GM12865 (cell line): ENCODE measurements at regions not wholly inside any gene's neighbourhood (a gene's known extent, or its start where the extent isn't known, plus 50 kb on each side); places are given as distances from the start of the nearest gene placed in this dataset.

Experiments used
- DNase-seq: peaks from one replicate; pipeline ENCODE4 v3.0.0; 2010; ENCODE audit warnings: low read depth
- H3K4me3 ChIP-seq: 2 replicates; pipeline ENCODE4 v1.5.1; 2011; ENCODE audit warnings: mild to moderate bottlenecking, low read depth, low read length, control low read depth
- CTCF ChIP-seq: IDR thresholded peaks from 2 replicates; pipeline ENCODE4 v1.5.1; 2011; ENCODE audit warnings: low read length, control low read depth, low read depth, inconsistent platforms; ENCODE audit not compliant: insufficient read depth; ENCODE audit errors: missing control alignments

- TF ChIP-seq CTCF = no peak
- H3K4me3 ChIP-seq = no peak overlapping the region
- DNase-seq = no peak
Measured at GRCh38 chr3:83953417-83954089, 1005.2 kb upstream of the CADM2 start.

- no peak for TF ChIP-seq CTCF
- H3K4me3 ChIP-seq = no peak overlapping the region
- no peak for DNase-seq
Measured at GRCh38 chr3:83956431-83956830, 1002.4 kb upstream of the CADM2 start.

- TF ChIP-seq CTCF = no peak
- no peak overlapping the region; the same call in 1 of the 2 replicates for H3K4me3 ChIP-seq
- DNase-seq = peak; percentile 3
Measured at GRCh38 chr3:83968356-83968755, 990.4 kb upstream of the CADM2 start.

GRCh38 chr3:83971666-83972065, 987.1 kb upstream of the CADM2 start:
- TF ChIP-seq CTCF = no peak
- no peak for DNase-seq
- H3K4me3 ChIP-seq = no peak overlapping the region

GRCh38 chr3:84008623-84009022, 950.2 kb upstream of the CADM2 start:
- no peak for TF ChIP-seq CTCF
- DNase-seq = no peak
- no peak overlapping the region for H3K4me3 ChIP-seq

GRCh38 chr3:84023842-84024241, 934.9 kb upstream of the CADM2 start:
- no peak for DNase-seq
- TF ChIP-seq CTCF = no peak
- no peak overlapping the region for H3K4me3 ChIP-seq

GRCh38 chr3:84039099-84039498, 919.7 kb upstream of the CADM2 start:
- no peak overlapping the region for H3K4me3 ChIP-seq
- no peak for TF ChIP-seq CTCF
- no peak for DNase-seq
